ENCODE measurements at regions not wholly inside any gene's neighbourhood (a gene's known extent, or its start where the extent isn't known, plus 50 kb on each side); places are given as distances from the start of the nearest gene placed in this dataset.
"Not testable (repeated sequence)": the region's sequence is repeated elsewhere in the genome, so short reads cannot be mapped to it uniquely, and the experiment has no call there.

DNA sequence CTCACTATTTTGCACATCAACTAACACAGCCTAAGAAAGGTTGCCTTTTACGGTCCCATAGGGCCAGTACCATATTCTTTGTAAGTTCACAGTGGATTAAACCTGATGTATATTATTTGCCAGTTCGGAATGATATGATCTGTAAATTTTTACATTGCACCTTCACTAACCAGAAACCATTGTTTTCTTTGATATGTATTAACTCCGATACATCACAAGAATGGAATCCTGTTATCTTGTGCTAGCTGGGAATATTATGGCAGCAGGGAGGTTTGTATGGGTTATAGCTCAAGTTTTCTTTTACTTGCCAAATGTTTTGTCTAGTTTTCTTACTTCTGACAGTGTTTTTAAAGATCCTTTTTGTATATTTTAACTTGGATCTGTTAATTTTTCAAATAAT lies 51.4 kb upstream of the S1PR1 start:
- DNase-seq = no peak

DNA sequence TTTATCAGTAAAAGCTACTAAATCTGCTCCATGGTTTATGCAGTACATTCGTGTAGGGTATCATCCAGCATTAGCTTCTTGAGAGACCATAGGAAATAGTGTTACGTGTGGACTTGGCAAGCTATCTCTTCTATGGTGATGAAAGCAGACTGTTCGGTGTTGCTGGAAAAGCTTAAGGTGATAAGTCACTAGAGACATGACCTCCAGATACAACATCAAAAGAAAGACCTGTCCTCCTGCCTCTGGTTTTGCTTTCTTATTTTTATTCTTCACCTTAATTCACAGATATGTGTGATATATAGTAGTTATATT lies 53.5 kb upstream of the S1PR1 start:
- DNase-seq = no peak

DNA sequence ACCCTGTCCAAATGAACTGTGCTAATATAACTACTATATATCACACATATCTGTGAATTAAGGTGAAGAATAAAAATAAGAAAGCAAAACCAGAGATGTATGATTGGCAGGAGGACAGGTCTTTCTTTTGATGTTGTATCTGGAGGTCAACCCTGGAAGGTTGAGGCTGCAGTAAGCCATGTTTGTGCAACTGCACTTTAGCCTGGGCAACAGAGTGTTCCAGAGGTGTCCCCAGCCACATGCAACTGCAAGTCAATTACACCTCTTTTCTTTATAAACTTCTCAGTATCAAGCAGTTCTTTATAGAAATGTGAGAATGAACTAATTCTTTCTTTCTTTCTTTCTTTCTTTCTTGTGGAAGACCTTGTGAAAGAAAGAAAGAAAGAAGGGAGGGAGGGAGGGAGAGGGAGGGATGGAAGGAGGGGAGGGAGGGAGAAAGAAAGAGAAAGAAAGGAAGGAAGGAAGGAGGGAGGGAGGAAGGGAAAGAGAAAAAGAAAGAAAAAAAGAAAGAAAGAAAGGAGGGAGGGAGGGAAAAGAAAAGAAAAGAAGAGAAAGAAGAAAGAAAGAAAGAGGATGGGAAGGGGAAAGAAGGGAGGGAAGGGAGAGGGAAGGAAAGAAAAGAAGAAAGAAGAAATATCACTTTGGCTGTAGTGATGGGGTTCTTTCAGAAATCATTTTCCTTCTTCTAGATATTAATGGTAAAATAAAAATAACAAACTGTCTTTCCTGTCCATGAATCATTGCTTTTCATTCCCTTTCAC lies 54.0 kb upstream of the S1PR1 start:
- DNase-seq = no peak

GRCh38 chr1:101181930-101182329 lies 54.9 kb upstream of the S1PR1 start:
- DNase-seq = peak; percentile 38 to 84

- peak; percentile 45 to 64 for DNase-seq
These were observed 57.9 kb upstream of the S1PR1 start for GRCh38 chr1:101178688-101179491.

DNA sequence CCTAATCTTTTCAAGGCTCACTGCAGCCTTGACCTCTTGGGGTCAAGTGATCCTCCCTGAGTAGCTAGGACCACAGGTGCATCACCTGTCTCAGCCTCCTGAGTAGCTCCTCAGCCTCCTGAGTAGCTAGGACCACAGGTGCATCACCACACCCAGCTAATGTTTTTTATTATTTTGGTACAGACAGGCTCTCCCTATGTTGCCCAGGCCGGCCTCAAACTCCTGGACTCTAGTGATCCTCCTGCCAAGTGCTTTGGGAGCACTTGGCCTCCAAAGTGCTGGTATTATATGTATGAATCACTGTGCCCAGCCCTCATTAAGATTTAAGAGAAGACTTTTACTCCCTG lies 58.5 kb upstream of the S1PR1 start:
- no peak for DNase-seq

DNA sequence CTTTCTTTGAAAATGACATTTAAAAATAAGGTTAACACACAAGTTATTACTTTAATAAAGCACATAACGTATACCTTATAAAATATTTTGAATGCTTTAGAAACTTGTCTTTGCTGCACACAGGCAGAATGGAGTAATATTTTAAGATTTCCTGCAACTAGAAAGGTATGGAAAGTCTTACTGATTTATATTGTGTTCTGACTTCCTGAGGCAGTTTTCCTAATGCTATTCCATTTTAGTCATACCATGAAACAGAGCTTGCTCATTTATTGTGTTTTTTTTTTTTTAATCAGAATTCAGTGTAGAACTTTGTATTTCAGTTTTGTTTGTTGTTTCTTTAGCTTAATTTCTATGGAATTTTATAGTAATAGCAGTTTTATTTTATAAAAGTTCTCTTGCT lies 60.9 kb upstream of the S1PR1 start:
- DNase-seq = no peak

- no peak for DNase-seq
These were observed 61.4 kb upstream of the S1PR1 start for GRCh38 chr1:101175466-101175865.

- DNase-seq = no peak
These were observed 62.1 kb upstream of the S1PR1 start for GRCh38 chr1:101174722-101175121.

DNA sequence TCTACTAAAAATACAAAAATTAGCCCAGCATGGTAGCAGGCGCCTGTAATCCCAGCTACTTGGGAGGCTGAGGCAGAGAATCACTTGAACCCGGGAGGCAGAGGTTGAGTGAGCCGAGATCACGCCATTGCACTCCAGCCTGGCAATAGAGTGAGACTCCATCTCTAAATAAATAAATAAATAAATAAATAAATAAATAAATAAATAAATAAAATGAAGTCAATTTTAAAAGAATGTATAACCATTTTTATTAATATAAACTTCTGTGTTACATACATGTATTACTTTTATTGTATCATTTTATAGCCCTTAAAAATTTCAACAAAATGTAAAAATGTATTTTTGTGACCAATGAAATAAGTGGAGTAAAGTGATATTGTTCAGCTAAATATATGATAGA lies 62.5 kb upstream of the S1PR1 start:
- DNase-seq = not testable (repeated sequence)

GRCh38 chr1:101170506-101171050 lies 66.2 kb upstream of the S1PR1 start:
- DNase-seq = no peak

DNA sequence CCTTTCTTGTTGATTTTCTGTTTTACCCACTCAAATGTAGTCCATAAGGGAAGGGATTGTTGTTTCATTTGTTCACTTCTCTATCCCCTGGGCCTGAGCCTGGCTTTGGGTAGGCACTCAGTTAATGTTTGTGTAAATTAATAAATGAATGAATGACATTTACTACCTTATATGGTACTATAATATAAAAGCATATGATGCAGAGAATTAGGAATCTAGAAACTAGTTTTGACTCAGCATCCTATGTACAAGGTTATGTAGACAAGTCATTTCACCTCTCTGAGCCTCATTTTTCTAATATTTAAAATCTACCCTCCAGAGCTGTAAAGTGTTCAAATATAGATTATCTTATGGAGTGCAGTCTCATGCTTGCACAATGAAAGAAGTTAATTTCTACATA lies 68.9 kb upstream of the S1PR1 start:
- DNase-seq = no peak

DNA sequence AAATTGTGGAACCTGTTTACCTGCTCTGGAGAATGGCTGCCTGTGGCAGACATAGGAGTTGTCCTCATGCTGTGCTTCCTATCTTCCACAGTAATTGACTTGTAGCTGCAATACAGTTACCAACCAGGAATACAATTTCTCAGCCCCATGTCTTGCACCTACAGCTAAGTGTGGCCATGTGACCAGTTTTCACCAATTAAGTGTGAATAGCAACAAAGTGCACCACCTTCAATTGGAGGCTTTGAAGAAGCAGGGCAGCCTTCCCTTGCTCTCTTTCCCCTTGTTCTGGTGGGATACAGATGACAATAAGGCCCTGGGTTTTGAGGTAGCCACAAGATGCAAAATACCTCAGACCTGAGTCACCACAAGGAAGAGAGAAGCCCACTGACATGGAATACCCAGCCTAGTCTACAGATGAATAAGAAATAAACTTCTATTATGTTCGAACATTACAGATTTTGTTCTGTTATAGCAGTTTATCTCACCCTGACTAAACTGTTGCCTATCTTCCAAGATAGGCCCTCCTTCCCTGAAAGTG lies 70.2 kb upstream of the S1PR1 start:
- DNase-seq = no peak

- DNase-seq = no peak
These were observed 70.9 kb upstream of the S1PR1 start for GRCh38 chr1:101165954-101166353.

DNA sequence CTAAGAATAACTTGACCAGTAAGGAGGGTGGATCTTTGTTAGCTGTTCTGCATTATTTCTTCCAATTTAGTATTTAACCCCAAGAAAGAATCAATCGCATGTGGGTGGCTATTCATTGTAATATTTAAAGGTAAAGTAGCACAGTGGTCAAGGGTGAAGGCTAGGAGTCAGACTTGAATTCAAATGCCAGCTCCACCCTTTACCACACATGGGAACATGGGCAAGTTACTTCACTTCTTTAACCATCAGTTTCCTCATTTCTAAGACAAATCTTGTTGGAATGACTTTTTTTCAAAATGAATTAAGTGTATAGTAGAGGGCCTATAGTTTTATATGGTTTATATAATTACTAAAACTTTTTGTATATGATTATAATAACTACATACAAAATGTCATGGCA lies 71.3 kb upstream of the S1PR1 start:
- peak; percentile 53 to 77 for DNase-seq

DNA sequence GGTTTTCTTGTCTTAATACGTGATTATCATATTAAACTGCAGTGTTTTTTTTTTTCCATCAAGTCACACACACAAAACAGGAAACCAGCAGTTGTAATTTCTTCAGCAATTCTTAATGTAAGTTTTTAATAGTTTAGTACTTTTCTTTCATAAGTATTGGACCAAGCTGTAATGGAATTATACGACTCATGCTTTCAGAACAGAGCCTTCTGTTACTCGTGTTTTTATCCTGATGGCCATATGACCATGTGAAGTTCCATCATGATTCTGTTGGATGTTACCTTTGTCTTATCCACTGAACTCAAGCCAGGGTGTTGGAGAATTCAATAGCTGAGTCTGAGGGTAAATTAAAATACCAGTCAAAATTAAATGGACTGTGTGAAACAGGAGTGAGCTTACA lies 72.0 kb upstream of the S1PR1 start:
- no peak for DNase-seq

DNA sequence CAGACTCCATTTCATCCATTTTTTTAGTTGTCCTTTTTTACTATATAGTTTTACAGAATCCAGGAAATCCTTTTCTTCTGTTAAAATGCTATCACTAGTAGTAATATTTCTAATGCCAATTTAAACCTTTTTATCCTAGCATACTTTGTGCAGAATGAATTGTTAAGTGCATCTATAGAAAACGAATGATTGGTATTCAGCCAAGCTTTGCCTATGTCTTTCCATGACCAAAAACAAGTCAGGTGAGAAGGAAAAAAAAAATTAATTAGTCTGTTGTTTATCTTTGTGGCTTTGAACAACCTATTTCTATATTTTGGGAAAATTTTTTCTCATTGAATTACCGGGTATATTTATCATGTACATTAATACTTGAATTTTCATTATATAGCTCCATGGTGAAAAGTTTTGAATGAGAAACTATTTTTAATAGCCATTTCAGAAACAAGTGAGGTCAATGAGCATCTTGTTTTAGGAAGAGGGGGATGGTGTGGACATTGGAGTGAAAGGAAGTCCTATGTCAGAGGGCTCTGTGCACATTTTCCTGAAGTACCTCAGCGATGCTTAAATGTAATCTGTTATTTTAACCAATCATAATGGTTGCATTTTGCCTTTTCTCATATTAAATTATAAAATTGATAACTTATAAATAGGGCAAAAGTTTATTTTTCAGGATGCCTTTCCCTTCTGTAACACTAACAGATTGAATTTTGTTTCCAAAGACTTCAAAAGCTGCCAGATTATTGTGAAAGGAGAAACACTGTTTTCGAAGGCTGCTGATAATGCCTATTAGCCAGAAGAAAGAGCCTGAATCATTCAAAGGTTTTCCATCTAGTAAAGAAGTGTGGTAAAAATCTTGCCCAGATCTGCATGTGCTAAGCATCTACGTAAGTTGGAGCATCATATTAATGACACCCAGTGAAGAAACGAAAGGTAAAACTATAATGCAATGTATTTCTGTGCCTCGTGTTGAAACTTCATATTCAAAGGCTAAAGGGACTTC lies 73.8 kb upstream of the S1PR1 start:
- DNase-seq = no peak

DNA sequence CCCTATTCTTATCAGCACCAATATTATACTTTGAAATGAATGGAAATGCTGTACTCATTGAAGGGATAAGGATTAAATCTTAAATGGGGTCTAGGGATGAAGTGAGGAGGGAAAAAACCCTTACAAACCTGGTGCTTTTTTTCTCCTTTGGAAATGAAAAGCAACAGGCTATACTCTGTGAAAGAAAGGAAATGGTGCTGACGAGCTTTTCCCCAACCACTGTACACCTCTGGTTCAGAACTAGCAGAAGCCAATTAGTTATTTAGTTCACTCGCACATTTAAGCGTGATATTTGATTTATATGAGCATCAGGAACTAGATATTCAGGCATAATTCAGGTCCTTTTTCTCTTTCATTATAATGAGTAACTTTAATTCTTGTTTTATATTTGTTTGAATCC lies 74.5 kb upstream of the S1PR1 start:
- DNase-seq = no peak

GRCh38 chr1:101161619-101162018 lies 75.2 kb upstream of the S1PR1 start:
- no peak for DNase-seq

- no peak for DNase-seq
These were observed 78.4 kb upstream of the S1PR1 start for GRCh38 chr1:101158424-101158823.

GRCh38 chr1:101154547-101154946 lies 82.3 kb upstream of the S1PR1 start:
- DNase-seq = no peak

DNA sequence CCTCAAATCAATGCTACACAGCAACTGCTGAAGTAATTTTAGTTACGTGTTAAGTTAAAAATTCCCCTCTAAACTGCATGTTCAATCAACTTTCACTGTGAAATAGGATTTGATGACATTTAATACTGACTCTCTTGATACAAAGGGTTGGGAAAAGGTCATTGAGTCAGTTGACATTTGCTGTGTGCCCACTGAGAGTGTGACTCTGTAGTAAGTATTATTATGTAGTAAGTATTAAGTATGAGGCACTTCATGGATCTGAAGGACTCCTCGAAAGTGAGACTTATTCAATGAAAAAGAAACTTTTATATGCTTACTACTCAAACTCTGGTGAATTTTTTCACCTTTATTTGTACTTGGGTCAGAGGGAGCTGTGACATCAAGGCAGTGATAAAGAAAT lies 83.1 kb upstream of the S1PR1 start:
- no peak for DNase-seq

DNA sequence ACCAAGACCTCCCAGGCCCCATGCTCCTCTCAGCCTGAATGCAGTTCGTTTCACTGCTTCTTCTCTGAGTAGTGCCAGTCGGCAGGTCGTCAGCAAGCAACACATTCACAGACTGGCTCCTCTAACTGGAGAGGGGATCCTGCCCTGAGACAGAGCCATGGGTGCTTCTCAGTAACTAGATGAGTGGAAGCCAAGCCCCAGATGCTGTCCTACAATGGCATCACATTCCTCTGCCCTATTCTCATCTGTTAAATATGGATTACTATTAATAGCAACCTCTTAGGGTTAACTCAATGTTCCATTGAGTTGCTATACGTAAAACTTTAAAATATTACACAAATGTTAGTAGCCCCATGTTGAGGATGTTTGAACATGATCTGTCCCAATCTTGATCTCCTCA lies 84.2 kb upstream of the S1PR1 start:
- DNase-seq = no peak
